Left kidney (tissue), 1 donor: ENCODE measurements at regions not wholly inside any gene's neighbourhood (a gene's known extent, or its start where the extent isn't known, plus 50 kb on each side); places are given as distances from the start of the nearest gene placed in this dataset.

Experiments used
- DNase-seq: peaks from one replicate; pipeline ENCODE4 v3.0.0-alpha.2; 2013

GRCh38 chr3:86711634-86712033 is 279.3 kb downstream of the VGLL3 start:
- DNase-seq: no peak

- DNase-seq: no peak
Observed at GRCh38 chr3:86708893-86709292, 282.1 kb downstream of the VGLL3 start.

DNA sequence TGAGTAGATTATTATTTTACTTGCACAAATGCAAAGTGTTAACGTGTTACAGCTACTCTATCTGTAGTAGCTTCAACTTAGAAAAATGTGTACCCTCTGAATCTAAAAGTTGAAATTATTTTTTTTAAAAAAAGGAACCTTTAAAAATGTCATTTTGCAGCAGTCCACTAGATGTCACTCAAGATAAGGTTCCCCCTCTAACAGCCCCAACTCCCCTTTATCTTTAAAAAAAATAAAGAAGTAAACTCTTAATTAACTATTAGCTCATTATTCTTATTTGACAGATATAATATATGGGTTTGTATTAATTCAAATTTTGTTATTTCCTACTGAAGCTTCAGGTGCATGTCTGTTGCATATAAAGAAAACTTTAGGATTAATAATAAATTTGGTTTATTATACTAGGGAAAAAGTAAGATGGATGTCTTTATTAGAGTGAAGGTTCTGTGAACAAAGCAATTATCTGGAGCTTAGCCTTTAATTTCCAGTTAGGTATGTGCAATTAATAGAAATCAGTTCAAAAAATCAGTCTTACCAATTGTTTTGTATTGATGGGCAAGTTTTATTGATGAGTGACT is 288.5 kb downstream of the VGLL3 start:
- peak; percentile 1 for DNase-seq

GRCh38 chr3:86695752-86696151 is 295.2 kb downstream of the VGLL3 start:
- DNase-seq: no peak

GRCh38 chr3:86673991-86674390 is 317.0 kb downstream of the VGLL3 start:
- DNase-seq: peak; percentile 20

- no peak for DNase-seq
Observed at GRCh38 chr3:86661817-86662216, 329.1 kb downstream of the VGLL3 start.

DNA sequence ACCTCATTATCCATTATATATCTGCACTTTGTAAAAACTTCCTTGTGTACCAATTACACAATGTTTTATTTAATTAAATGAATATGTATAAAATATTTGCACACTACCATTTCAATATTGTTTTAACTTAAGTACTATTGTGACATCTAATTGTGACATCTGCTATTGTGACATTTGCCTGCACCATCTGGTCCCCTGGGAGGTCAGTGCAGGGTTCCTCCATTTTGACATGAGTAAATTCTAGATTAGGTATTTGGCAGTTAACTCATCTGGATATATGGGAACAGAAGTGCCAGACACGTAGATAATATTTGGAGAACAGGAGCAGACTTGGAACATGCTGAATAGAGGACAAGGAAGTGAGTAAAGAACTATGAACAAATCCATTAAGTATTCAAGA is 332.1 kb downstream of the VGLL3 start:
- DNase-seq: no peak

DNA sequence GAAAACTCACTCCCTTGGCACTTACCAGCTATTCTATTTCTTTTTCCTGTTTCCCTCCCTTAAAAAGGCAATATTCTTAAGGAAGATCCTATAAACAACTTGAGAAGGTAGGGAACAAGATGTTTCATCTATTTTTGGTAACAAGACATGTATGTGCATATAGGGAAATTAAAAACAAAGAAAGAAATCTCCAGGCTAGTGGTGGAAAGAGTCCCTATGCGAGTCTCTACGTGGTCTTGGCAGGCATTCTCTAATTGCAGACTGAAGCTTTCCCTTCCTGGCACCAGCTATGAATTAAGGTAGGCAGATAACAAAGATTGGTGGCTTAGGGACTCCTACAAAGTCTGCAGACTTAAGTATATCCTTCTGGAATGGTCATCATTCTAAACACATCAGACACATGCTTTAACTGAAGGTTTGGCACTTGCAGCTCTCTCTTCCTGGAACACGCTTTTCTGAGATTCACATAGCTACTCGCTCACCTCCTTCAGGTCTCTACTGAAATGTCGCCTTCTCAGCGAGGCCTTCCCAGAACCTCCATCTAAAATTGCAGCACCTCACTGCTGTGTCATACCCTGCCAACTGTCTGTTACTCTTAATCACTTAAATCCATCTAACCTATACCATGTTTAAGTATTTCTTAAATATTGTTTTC is 336.0 kb downstream of the VGLL3 start:
- no peak for DNase-seq

DNA sequence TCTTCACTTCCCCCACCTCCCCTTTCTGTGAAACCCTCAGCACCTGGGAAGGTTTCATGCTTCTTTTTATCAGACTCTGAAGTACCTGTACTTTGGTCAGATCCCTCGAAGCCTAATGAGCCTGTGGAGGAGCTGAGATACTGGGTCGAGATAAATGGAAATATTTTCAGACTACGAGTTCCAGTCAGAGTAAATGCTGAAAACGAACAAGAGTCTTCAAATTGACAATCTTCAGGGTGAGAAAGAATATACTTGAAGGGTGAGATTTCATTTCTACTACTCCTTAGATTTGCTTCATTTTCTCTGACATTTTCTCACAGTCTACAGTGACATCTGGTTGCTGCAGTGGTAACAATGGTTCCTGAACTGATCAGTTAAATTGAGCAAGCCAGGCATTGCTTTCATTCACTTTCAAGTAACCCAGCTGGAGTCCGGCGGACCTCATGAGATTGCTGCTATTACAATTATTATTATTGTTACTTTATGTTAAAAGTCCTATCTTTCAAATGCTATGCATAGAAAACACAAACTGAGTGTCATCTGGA is 337.2 kb downstream of the VGLL3 start:
- no peak for DNase-seq

DNA sequence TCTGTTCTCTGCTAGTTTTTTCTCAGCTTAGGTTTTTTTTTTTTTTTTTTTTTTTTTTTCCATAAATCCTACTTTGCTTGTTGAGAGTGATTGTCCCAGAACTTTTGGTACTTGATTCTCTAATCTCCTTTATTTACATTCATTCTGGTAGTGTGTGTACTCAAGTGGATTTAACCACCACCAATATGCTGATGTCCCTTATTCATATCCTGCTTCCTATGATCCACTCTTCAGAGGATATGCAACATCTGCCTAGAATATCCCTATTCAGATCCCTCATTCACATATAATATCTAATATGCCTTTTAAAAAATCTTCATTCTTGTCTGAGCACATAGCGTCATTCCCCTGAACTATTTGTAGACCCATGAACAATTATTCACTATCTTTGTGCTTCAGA is 342.9 kb downstream of the VGLL3 start:
- DNase-seq: no peak

- DNase-seq: no peak
Observed at GRCh38 chr3:86645756-86646155, 345.2 kb downstream of the VGLL3 start.

- no peak for DNase-seq
Observed at GRCh38 chr3:86634361-86634760, 356.6 kb downstream of the VGLL3 start.

- DNase-seq: no peak
Observed at GRCh38 chr3:86629511-86629910, 361.4 kb downstream of the VGLL3 start.

DNA sequence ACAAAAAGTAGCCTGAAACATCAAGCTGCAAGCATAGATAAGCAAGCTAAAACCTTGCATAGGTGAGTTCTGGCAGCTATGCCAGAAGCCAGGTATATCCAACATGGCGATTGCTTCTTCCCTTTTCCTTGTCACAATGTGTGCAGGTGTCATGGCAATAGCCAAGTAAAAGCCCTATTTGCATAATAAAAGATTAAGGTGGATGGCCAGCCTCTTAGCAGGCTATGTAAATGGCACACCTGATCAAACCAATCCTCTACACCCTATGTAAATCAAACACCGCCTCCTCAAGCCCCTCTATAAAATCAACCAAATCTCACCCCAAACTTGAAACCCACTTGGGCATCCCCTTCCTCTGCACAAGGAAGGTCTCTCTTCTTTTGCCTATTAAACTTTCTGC is 366.8 kb downstream of the VGLL3 start:
- DNase-seq: no peak

- DNase-seq: no peak
Observed at GRCh38 chr3:86618706-86619105, 372.2 kb downstream of the VGLL3 start.

GRCh38 chr3:86605166-86605565 is 385.8 kb downstream of the VGLL3 start:
- no peak for DNase-seq

GRCh38 chr3:86595696-86596095 is 395.3 kb downstream of the VGLL3 start:
- DNase-seq: no peak

GRCh38 chr3:86594838-86595237 is 396.1 kb downstream of the VGLL3 start:
- DNase-seq: no peak

DNA sequence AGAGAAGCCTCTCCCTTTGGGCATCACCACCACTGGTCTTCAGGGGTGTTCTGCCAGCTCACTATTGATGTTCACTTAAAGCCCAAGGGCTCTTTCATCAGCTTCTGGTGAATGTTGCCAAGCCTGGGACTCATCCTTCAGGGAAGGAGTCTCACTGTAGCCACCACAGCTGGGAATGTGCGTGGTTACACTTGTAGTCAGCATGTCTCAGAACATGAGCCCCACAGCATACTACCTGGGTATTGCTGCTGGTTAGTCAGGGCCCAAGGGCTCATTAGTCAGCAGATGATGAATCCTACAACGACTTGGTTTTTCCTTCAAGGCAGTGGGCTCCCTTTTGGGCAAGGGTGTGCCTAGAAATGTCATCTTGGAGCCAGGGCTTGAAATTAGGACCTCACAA is 412.9 kb downstream of the VGLL3 start:
- DNase-seq: no peak

GRCh38 chr3:86563400-86563970 is 427.5 kb downstream of the VGLL3 start:
- peak; percentile 36 for DNase-seq

- no peak for DNase-seq
Observed at GRCh38 chr3:86562090-86562489, 428.9 kb downstream of the VGLL3 start.

DNA sequence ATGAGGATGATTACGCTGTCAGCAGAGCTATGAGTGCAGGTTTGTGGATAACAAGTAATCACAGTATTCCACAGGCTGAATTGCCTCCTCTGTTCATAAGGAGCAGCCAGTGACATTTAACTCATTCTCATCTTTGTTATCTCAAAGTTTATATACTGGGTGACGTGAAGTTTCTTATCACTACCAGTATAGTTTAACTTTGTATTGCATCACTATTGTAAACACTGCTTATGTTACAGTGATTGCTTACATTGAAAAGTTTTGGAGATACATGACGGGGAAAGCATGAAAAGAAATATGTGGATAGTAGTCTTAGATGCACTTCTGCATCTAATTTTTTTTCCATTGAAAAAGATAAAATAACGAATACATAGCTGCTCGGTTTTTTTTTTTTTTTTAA is 429.7 kb downstream of the VGLL3 start:
- no peak for DNase-seq

- DNase-seq: no peak
Observed at GRCh38 chr3:86554383-86554782, 436.6 kb downstream of the VGLL3 start.

- no peak for DNase-seq
Observed at GRCh38 chr3:86547692-86548091, 443.3 kb downstream of the VGLL3 start.
